ENCODE measurements at regions not wholly inside any gene's neighbourhood (a gene's known extent, or its start where the extent isn't known, plus 50 kb on each side); places are given as distances from the start of the nearest gene placed in this dataset.

DNA sequence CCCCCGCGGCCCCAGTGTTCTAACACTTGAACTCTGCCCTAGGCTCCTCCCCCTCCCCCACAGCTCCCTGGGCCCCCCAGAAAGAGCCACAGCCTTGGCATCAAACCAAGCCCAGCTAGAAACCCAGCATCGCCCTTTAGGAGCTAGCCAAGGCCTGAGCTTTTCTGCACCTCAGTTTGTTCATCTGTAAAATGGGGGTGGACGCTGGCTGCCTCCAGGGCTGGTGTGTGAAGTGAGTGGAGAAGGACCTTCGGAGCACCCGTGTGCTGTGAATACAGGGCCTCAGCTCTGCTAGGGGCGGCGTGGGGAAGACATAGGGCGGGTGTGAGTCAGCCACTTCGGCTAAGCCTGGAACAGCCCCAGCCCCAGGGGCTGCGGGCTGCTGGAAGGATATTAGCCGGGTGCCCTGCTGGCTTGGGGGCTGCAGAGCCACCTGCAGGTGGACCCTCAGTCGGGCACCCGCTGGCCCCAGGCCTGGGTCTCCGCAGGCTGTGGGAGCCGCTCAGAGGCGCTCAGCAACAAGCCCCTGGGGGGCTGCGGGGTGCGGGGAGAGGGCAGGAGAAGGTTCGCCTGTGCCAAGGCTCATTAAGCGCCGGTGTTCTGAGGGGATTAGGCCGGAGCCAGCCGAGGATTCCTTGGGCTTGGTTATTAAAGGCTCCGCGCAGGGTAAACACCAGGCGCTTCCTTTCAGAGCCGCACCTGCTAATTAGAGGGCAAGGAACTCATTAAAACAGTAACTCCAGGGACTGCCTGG, 217.0 kb upstream of the CIBAR2 start:
- DNase-seq = peak; percentile 34 to 47

- DNase-seq = no peak
Observed at GRCh38 chr16:85330006-85330693, 217.9 kb upstream of the CIBAR2 start.

DNA sequence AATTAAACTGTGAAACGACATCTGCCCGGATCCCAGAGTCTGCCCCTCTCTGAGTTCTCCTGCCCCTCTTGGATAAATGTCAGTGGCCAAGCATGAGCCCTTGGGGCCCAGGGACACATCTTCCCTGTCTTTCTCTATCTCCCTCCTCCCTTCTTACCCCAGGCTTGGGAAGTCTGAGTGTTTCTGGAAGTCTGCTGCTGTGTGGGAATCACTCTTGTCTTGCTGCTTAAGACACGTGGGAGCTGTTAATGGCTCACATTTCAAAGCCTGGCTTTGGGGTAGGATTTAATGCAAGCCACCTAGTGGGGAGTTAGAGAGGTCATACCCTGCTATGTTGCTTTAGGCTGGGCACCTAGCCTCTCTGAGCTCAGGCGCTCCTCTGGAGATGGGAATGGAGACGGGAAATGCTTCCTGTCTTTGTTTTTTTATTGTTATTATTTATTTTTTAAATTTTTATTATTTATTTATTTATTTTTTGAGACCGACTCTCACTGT, 218.5 kb upstream of the CIBAR2 start:
- peak; percentile 16 to 49 for DNase-seq

DNA sequence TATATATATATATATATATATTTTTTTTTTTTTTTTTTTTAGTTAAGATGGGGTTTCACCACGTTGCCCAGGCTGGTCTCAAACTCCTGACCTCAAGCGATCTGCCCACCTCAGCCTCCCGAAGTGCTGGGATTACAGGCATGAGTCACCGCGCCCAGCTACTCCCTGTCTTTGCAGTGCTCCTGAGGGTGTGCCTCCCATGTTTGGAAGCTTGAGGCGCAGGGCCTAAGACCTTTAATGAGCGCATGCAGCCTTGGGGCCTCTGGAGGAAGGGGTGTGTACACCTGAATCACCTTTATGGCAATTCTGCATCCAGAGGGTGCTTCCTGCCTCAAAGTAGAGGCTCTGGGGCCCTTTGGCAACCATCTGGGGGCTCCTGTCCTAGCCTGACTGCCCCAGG, 219.4 kb upstream of the CIBAR2 start:
- DNase-seq = no peak

- no peak for DNase-seq
Observed at GRCh38 chr16:85332175-85332574, 219.9 kb upstream of the CIBAR2 start.

- DNase-seq = no peak
Observed at GRCh38 chr16:85333337-85333736, 221.1 kb upstream of the CIBAR2 start.

DNA sequence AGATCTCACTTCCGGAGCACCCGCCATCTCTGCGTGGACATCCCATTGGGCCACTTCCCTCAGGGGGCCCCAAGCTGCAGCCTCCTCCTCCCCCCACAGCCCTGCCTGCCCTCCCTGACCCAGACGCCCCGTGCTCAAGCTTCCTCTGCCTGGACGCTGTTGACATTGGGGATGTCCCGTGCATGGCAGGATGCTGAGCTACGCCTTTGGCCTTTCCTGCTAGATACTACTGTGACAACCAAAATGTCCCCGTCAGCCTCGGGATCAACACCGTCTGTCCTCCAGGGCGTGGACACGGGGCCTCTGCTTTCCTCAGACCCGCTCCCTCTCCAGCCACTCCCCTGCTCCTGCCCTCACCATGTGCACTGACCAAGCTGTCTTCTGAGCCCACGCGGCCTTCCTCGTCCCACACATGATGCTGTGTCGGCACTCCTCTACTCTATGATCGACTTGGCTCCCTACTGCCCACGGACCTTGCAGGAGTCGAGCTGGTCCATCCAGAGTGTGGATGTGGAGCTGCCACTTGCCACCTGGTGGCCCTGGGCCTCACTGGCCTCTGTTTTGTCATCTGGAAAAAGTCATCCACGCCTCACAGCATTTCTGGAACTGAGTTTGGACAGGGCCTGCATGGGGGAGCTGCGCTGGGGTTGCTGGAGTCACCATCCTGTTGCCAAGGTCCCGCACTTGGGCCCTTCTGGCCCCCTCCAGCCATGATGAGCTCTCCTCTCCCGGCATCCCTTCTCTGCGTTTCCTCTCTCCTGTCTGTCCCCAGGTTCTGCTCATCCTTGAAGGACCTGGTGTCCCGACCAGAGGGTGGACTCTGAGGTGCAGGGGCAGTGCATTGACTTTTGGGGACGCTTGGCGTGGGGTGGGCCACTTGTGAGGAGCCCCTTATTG, 221.7 kb upstream of the CIBAR2 start:
- no peak for DNase-seq

- DNase-seq = no peak
Observed at GRCh38 chr16:85334718-85335583, 222.7 kb upstream of the CIBAR2 start.

GRCh38 chr16:85335584-85336491, 223.6 kb upstream of the CIBAR2 start:
- no peak for DNase-seq

DNA sequence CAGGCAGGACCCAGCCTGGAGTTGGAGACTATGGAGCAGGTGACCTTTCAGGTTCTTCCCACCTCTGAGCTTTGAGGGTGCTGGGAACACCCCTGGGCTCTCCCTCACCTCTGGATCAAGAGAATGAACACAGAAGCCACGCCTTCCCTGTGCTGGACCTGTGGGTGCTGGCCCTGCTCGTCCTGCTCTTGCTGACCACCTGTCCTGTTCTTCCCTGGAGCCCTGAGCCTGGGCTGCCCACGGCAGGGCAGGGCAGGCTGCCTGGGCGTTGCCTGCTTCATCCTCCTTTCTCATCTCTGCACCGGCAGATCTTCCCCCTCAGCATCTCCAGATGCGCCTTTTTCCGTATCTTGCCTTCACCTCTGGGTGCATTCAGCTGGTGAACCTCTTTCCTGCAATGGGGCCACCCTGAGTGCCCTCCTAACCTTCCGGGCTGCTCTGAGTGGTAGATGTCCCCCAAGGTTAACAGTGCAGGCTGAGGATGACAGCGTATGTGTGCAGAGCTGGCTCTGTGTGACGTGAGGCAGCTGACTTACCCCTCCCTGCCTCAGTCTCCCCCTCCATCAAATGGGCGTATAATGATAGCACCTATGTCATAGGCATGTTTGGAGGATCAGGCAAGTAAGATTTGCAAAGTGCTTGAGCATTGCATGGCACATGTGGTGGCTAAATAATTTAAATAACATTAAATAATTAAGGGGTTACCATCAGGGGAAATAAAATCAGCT, 225.8 kb upstream of the CIBAR2 start:
- DNase-seq = no peak

DNA sequence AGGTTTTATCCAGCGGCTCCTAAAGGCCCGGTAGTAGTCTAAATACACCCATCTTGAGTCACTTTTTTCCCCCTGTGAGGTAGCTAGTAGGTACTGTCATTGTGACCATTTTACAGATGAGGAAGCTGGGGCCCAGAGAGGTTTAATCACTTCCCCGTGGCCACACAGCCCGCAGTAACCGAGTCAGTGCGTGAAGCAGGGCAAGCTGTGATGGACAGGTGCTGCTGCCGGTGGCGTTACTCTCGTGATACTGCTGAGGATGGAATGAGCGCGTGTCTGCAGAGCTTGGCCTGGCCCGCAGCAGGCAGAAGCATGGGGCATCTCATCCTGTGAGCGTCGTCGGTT, 226.3 kb upstream of the CIBAR2 start:
- no peak for DNase-seq

DNA sequence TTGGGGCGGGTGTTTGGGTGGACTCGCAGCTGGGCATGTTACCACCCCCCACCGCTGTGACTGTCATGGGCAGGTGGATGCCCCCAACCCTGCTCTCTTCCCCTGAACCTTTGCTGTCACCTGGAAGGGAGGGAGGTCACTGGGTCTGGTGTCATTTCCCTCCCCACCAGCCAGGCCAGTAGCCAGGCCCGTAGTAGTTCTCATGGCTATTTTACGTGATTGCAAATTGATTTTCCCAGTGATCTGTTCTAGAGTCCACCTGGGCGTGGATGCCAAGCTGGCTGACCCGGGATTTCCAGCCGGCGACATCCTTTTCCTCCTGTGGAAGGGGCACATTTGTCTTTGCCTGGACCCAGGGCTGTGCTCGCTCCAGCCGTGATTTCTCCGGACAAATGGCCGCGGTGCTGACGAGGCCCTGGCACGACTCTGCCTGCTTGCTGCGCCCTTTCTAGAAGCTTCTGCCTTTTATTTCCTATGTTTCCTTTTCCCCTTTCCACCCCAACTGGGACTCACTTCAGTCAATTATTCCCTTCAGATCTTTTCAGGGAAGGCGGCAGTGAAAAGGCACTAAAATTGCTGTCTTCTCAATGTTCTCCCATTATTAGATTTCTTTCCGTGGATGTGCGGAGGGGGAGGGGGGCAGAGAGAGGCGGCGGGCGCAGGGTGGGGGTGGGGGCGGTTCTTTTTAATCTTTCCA, 226.9 kb upstream of the CIBAR2 start:
- no peak for DNase-seq

DNA sequence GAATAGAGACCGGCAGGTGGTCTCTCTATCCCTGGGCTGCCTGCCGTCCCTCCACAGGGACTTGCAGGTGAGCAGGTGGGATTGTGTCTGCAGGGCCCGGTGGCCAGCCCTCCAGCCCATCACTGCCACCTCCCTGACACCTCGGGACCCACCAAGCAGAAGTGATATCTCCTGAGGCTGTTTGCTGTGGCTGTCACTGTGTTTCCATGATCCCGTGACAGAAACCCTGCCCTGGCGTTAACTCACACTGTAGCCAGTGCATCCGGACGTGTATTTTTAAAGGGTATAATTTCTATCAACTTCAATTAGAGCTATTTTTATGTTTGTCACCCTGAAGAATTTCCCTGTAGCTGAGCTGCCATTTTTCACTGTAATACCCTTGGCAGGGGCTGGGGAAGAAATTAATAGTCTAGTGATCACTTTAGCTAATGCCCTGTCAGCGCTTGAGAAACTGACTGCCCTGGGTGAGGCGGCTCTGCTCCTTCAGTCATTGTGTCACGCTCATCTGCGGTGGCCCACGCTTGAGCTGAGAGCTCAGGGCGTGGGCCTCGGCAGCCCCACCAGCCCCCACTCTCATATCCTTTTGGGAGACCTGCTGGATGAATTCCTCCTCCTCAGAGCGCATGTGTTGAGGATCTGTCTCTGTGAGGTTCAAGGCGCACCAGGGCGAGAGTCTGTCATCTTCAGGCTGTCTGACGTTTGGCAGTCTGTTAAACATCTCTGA, 229.9 kb upstream of the CIBAR2 start:
- no peak for DNase-seq

- no peak for DNase-seq
Observed at GRCh38 chr16:85344502-85345128, 232.3 kb upstream of the CIBAR2 start.

DNA sequence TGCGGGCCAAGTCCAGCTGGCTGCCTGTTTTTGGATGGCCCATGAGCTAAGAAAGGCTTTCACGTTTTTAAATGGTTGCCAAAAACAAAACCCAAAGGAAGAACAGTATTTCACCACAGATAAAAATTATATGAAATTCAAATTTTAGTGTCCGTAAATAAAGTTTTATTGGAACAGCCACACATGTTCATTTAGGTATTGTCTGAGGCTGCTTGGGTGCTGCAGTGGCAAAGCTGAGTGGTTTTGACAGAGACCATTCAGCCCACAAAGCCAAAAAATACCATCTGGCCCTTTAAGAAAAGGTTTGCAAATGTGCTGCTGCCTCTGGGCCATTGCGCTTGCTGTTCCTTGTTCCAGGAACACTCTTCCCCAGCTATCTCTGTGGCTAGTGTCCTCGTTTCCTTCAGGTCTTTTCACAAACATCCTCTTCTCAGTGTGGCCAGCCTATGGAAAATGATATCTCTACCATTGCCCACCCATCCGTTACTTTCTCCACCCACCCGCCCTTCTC, 232.9 kb upstream of the CIBAR2 start:
- no peak for DNase-seq

DNA sequence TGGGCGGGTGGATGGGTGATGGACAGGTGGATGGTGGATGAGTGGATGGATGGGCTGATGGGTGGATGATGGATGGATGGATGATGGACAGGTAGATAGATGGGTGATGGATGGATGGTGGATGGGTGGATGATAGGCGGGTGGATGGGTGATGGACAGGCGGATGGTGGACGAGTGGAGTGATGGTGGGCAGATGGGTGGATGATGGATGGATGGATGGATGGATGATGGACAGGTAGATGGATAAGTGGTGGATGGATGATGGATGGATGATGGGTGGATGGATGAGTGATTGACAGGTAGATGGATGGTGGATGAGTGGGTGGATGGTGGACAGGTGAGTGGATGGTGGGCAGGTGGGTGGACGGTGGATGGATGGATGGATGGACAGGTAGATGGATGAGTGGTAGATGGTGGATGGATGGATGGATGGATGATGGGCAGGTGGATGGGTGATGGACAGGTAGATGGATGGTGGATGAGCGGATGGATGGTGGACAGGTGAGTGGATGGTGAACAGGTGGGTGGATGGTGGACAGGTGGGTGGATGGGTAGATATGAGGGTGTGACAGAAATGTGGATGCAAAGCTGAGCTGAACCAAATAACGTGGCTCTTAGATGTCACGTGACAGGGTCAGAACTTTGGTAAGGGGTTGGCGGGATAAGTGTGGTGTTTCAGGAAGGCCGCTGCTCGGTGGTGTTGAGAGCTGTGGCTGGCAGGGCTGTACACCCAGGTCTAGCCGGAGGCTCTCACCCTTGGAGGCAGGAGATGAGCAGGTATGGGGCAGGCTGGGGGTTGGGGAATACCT, 234.3 kb upstream of the CIBAR2 start:
- no peak for DNase-seq

DNA sequence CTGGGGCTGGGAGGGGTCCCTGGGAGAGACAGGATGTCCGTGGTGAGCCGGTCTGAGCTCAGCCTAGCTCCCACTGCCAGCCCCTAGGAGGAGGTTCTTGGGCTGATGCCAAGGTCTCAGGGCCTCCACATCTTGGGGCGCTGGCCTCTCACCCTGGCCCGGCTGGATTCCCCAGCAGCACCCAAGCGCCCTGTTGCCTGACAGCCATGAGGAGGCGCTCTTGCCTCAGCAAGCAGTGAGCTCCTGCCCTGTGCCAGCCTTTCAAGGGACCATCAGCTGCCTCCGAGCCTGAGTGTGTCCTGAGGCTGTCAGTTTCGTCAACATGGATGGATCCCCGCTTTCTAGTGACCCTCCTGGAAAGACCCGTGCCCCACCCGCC, 234.9 kb upstream of the CIBAR2 start:
- DNase-seq = no peak

Measured in NCI-H1930 (cell line).